ENCODE measurements at regions not wholly inside any gene's neighbourhood (a gene's known extent, or its start where the extent isn't known, plus 50 kb on each side); places are given as distances from the start of the nearest gene placed in this dataset.

GRCh38 chr20:40630099-40630498, 58.9 kb downstream of the MAFB start:
- no peak for TF ChIP-seq POLR2A (IDR thresholded peaks at IDR 0.05; ENCODE audit: low read depth, low read length)
- no peak for TF ChIP-seq POLR2AphosphoS5 (IDR thresholded peaks at IDR 0.05; ENCODE audit: low read depth, low read length)
- no peak for TF ChIP-seq TAF1 (IDR thresholded peaks at IDR 0.05; ENCODE audit: low read depth, low read length)
- TF ChIP-seq SPI1 (IDR thresholded peaks at IDR 0.05; ENCODE audit: low read depth, low read length) = no peak

Data from GM12891 (cell line).